Ectodermal cell (in vitro differentiated cells): ENCODE measurements at regions not wholly inside any gene's neighbourhood (a gene's known extent, or its start where the extent isn't known, plus 50 kb on each side); places are given as distances from the start of the nearest gene placed in this dataset.
A peak's percentile ranks its signal among the peaks of the same experiment; 100 is the strongest.
"Not testable (repeated sequence)": the region's sequence is repeated elsewhere in the genome, so short reads cannot be mapped to it uniquely, and the experiment has no call there.

Experiments used
- H3K27ac ChIP-seq: 2 replicates; pipeline ENCODE4 v1.7.0; 2013; ENCODE audit warnings: mild to moderate bottlenecking, low read depth, low read length; ENCODE audit not compliant: insufficient read depth, poor library complexity, severe bottlenecking
- H3K27me3 ChIP-seq: 2 replicates; pipeline ENCODE4 v1.7.0; 2013; ENCODE audit warnings: mild to moderate bottlenecking, low read length; ENCODE audit not compliant: insufficient read depth, control insufficient read depth, poor library complexity, severe bottlenecking
- H3K36me3 ChIP-seq: one replicate; pipeline ENCODE4 v1.7.0; 2013; ENCODE audit warnings: low read length; ENCODE audit not compliant: control insufficient read depth, insufficient read depth
- H3K4me1 ChIP-seq: one replicate; pipeline ENCODE4 v1.7.0; 2013; ENCODE audit warnings: low read length; ENCODE audit not compliant: control insufficient read depth, insufficient read depth
- H3K4me3 ChIP-seq: 2 replicates; pipeline ENCODE4 v1.7.0; 2013; ENCODE audit warnings: low read depth, low read length, control low read depth; ENCODE audit not compliant: insufficient read depth
- H3K9me3 ChIP-seq: 2 replicates; pipeline ENCODE4 v1.7.0; 2013; ENCODE audit warnings: mild to moderate bottlenecking, low read length, moderate library complexity; ENCODE audit not compliant: control insufficient read depth
- WGBS, 2 experiments: methylation state at CpG; one replicate each; pipeline ENCODE4 v1.1.7; 2013; ENCODE audit warnings: missing lambda C conversion rate in 2 of 2; 5-methylcytosine and 5-hydroxymethylcytosine counted together

DNA sequence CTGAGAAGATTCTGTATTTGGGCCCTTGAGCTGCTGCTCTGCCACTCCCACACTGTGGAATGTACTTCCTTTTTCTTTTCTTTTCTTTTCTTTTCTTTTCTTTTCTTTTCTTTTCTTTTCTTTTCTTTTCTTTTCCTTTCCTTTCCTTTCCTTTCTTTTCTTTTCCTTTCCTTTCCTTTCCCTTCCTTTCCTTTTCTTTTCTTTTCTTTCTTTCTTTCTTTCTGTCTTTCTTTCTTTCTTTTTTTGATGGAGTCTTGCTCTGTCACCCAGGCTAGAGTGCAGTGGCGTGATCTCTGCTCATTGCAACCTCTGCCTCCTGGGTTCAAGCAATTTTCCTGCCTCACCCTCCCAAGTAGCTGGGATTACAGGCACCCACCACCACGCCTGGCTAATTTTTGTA, 89.8 kb downstream of the DNAAF6 start:
- WGBS, 2 experiments, result 94 to 95% methylated on average over 2 of the region's 2 CpGs
- H3K27me3 ChIP-seq, H3K36me3 ChIP-seq: not testable (repeated sequence)

DNA sequence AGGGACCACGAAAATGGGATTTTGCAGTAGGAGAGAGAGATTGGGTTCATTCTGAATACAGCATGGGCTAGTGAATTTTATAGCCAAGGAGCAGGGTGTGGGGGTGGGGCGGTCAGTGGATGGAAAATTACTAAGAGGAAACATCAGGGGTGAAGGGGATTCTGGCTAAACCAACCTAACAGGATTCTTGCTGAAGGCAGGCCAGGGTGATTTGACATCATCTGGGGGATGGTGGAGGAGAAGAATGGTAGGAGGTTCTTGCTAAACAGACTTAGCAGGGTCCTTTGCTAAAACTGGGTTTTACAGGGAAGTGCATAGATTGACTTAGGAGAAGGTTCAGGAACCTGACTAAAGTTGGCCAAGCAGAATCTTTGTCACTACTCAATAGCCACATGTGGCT, 91.9 kb downstream of the DNAAF6 start:
- no peaks in the 10 kb centered on the region for H3K9me3 ChIP-seq
- H3K27ac ChIP-seq, result no peak overlapping the region
- 90 to 97% methylated on average over 2 of the region's 2 CpGs for WGBS, 2 experiments
- H3K36me3 ChIP-seq, result no peaks in the 10 kb centered on the region
- H3K4me1 ChIP-seq, result no peaks in the 10 kb centered on the region
- H3K27me3 ChIP-seq, result no peaks in the 10 kb centered on the region
- no peak overlapping the region for H3K4me3 ChIP-seq

More for the DNA sequence above, 89.8 kb downstream of the DNAAF6 start:
- H3K9me3 ChIP-seq, H3K4me1 ChIP-seq, H3K4me3 ChIP-seq, H3K27ac ChIP-seq: not testable (repeated sequence)

DNA sequence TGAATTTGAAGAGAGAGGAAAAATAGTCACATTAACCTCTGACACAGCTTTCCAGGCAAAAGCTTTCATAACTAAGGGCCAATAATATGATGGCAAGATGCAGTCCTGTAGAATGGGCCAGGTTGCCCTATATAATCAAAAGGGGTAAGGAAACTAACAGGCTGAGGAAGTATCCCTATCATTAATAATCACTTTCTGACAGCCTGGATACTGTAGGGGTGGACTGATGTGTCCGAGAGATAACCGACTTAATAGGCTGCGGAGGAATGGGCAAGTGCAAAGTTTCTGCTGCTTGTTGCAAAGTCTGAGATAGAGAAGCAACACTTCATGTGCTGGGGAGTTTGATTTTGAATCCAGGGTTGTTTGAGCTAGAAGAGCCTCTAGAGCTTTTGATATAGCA, 94.8 kb downstream of the DNAAF6 start:
- H3K27me3 ChIP-seq, result no peaks in the 10 kb centered on the region
- H3K9me3 ChIP-seq, result no peaks in the 10 kb centered on the region
- no peak overlapping the region for H3K4me3 ChIP-seq
- H3K36me3 ChIP-seq, result no peaks in the 10 kb centered on the region
- H3K27ac ChIP-seq, result no peak overlapping the region
- WGBS, 2 experiments, result 94 to 96% methylated on average over 3 of the region's 3 CpGs
- H3K4me1 ChIP-seq, result no peaks in the 10 kb centered on the region

DNA sequence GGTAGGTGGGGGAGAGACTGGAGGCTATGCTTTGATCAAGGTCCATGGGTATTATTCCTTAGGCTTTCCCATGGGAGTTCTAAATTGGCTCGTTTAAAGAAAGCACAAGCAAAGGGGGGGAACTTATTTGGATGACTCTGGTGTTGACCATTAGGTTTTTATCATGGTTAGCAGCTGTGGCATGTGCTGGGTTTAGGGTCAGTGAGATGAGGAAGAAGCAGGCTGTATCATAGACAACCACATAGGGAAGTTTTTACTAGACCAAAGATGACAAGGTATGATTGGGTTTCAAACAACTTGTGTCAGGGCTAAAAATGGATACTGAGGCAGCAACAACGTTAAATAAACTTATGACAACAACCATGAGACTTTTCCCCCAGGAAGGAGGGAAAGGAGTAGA, 97.7 kb downstream of the DNAAF6 start:
- 81% methylated on average over 2 of the region's 2 CpGs for WGBS, 2 experiments
- Histone ChIP-seq H3K4me1 (no peaks in the 10 kb centered on the region), H3K4me3 (no peak overlapping the region), H3K27ac (no peak overlapping the region), H3K9me3 (no peaks in the 10 kb centered on the region), H3K36me3 (no peaks in the 10 kb centered on the region), H3K27me3 (no peaks in the 10 kb centered on the region)

DNA sequence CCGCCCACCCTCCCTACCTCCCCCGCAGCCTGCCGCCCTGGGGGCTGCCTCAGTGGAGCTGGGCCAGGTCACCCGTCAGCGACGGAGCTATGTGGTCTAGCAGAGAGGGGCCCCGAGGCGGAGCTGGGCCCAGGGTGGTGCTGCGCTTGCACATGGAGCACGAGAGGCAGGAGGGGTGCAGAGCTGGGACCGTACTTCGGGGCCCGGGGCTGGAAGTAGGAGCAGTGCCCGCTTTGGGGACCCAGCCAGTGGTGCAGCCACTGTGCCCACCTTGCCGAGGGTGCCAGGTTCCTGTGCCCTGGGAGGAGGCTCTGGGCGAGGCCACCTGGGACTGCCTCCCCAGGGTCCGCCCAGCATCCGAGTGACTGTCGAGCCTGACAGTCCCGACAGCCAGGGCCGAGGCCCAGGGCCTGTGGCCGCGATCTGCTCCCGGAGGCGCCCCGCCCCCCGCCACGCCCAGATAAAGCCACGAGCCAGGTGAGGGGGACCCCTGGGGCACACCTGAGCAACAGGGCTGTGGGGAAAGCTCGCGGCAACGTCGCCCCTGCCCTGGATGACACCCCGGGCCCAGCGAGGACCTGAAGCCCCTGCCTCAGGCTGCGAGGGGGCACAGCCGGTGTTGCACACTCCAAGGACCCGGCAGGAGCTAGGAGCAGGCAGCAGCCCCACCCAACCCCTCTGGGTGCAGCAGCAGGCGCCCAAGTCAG, 117.5 kb downstream of the DNAAF6 start:
- Histone ChIP-seq H3K4me3 (no peak overlapping the region), H3K4me1 (no peaks in the 10 kb centered on the region), H3K9me3 (no peaks in the 10 kb centered on the region), H3K27me3 (no peaks in the 10 kb centered on the region), H3K36me3 (no peaks in the 10 kb centered on the region), H3K27ac (no peak overlapping the region)
- 85% methylated on average over 38 of the region's 39 CpGs for WGBS, 2 experiments

DNA sequence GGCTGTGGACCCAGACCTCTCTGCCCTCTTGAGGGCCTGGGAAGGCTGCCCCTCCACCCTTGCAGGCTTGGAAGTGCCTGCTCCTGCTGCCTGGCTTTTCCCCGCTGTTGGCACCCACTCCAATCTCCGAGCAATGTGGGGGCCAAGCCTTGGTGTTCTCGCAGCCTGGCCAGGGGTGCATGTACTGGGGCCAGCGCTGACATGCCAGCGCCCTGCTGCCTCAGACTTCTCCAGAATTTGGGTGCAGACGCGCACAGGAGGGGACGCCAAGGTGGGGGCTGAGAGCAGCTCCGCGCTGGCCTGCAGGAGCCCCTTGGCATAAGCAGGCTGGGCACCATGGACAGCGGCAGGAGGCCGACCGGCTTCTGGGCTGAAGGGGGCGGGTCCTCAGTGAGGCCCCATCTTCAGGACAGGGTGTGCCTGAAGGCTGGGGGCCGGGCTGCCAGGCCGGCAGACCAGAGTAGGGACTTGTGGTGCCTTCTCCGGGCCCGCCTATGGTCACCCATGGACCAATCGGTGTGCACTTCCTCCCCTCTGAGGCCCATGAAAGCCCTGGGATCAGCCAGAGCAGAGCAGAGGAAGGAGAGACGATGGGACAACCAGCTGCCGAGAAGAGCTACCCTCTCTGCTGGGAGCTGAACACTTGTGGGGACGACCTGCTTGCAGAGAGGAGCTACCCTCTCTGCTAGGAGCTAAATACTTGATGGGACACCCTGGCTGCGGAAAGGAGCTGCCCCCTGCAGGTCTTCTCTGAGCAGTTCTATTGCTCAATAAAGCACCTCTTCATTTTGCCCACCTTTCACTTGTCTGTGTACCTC, 118.3 kb downstream of the DNAAF6 start:
- H3K4me3 ChIP-seq, result peak overlapping the region; percentile 6
- H3K4me1 ChIP-seq, result no peaks in the 10 kb centered on the region
- no peaks in the 10 kb centered on the region for H3K36me3 ChIP-seq
- no peaks in the 10 kb centered on the region for H3K27me3 ChIP-seq
- 14 to 17% methylated on average over 23 of the region's 23 CpGs for WGBS, 2 experiments
- H3K27ac ChIP-seq, result no peak overlapping the region
- no peaks in the 10 kb centered on the region for H3K9me3 ChIP-seq

DNA sequence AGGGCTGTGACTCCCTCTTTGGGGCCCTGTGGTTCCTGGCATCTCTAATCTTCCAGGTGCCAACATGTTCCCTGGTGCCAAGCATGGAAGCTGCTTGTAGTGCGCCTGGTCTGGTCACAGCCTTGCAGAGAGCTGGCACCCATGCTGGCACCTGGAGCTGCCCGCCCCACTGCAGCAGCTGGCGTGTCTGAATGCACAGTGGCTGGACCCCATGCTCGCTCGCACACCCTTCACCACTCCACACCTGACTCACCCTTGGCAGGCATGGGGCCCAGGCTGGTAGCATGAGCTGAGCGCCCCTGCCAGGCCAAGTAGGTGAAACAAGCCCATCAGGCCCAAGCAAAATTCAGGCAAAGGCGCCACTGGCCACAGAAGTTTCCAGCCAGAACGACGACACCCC, 119.1 kb downstream of the DNAAF6 start:
- Histone ChIP-seq H3K4me3 (no peak overlapping the region), H3K36me3 (no peaks in the 10 kb centered on the region), H3K9me3 (no peaks in the 10 kb centered on the region)

DNA sequence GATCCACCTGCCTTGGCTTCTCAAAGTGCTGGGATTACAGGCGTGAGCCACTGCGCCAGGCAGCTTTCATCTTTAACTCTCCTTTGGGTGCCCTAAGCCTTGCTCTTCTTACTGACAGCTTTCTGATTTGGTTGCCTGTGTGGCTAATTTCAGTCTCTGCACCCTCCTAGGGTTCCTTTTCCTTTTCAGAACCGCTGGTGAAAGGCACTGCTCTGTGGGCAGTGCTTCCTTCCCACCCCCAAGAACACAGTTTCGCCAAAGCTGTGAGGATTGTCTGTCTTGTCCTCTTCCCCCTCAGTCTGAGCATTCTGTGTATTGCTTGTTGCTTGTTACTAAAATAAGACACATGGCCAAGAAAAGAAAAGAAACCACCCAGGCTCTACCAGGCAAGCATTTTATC, 101.4 kb upstream of the FRMPD3 start:
- Histone ChIP-seq H3K4me1 (no peaks in the 10 kb centered on the region), H3K9me3 (no peaks in the 10 kb centered on the region), H3K27me3 (no peaks in the 10 kb centered on the region), H3K27ac (no peak overlapping the region), H3K4me3 (no peak overlapping the region), H3K36me3 (no peaks in the 10 kb centered on the region)
- 79 to 80% methylated on average over 3 to 4 of the region's 4 CpGs for WGBS, 2 experiments

More for the DNA sequence above, 119.1 kb downstream of the DNAAF6 start:
- no peaks in the 10 kb centered on the region for H3K27me3 ChIP-seq
- H3K4me1 ChIP-seq, result no peaks in the 10 kb centered on the region
- 93 to 96% methylated on average over 9 of the region's 9 CpGs for WGBS, 2 experiments
- no peak overlapping the region for H3K27ac ChIP-seq

DNA sequence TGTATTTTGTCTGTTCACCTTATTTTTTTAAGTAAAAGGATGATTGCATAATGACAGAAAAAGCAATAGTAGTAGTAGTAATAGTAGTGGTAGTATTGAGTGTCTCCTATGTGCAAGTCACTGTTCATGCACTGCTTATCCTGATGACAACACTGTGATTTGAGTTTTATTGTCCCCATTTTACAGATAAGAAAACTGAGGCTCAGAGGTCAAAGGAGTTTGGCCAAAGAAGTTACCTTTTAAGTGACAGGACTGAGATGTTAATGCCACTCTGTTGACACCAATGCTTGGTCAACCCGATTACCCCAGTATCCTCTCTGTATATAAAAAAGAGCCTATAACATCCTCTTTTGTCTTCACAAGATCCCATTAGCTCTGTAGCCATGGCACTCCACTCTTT, 100.5 kb upstream of the FRMPD3 start:
- no peak overlapping the region for H3K4me3 ChIP-seq
- 85 to 94% methylated on average over 1 of the region's 1 CpG for WGBS, 2 experiments
- no peaks in the 10 kb centered on the region for H3K4me1 ChIP-seq
- H3K9me3 ChIP-seq, result no peaks in the 10 kb centered on the region
- H3K36me3 ChIP-seq, result no peaks in the 10 kb centered on the region
- H3K27ac ChIP-seq, result no peak overlapping the region
- H3K27me3 ChIP-seq, result no peaks in the 10 kb centered on the region

DNA sequence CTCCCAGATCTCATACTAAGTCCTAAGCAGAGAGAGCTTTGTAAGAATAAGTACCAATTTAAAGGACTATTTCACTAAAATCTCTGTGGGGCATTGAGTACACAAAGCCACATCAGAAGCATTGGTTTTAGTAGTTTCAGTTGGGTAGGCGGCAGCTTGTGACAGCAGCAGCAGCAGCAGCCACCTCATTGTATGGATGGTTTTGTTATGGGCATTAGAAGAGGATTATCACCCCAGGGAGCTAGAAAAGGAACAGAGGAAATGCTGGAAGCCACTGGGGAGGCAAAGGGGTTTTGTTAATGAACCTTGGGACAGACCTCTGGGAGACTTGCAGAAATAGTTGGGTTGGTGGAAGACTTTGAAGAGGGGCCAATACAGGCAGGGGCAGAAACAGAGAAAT, 93.9 kb upstream of the FRMPD3 start:
- H3K27me3 ChIP-seq, result peaks cover 17% of the 10 kb centered on the region
- H3K9me3 ChIP-seq, result no peaks in the 10 kb centered on the region
- no peaks in the 10 kb centered on the region for H3K4me1 ChIP-seq
- H3K4me3 ChIP-seq, result no peak overlapping the region
- H3K36me3 ChIP-seq, result no peaks in the 10 kb centered on the region
- 0 to 7% methylated on average over 1 of the region's 1 CpG for whole genome bisulfite sequencing, 2 experiments
- no peak overlapping the region for H3K27ac ChIP-seq
